Frontal cortex (tissue), 3 donors: ENCODE measurements at regions not wholly inside any gene's neighbourhood (a gene's known extent, or its start where the extent isn't known, plus 50 kb on each side); places are given as distances from the start of the nearest gene placed in this dataset.

Source experiments
- DNase-seq, 2 donors: peaks; one replicate each; pipeline ENCODE4 v3.0.0; 2012; ENCODE audit warnings: low spot score in 2 of 2
- FAIRE-seq: peaks from 2 replicates; lab custom pipeline; 2012; peaks lifted over from hg19 to GRCh38; lab: Jason Lieb, UNC
- donor health status: control.
- donor health status: control.
- donor health status: control.

DNA sequence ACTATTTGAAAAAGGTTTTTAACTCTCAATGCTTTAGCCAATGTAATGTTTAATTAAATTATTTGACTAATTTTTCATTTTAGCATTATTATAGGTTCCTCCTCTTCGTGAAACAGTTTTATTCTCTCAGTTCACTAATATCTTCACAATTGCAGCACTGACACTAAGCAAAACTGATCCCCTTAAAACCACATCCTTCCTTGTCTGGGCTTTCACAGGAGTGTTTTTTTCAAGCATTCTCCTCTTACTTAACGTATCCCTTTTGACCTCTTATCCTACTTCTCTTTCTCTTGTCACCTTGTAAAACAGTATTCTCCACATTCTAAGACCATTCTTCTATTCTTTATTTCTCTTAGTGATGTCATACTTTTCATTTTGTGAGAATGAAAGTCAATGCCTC lies 112.8 kb downstream of the DSC3 start:
- FAIRE-seq (no peak), DNase-seq (no peak)

GRCh38 chr18:30929065-30929464 lies 113.5 kb downstream of the DSC3 start:
- DNase-seq (no peak), FAIRE-seq (no peak)

DNA sequence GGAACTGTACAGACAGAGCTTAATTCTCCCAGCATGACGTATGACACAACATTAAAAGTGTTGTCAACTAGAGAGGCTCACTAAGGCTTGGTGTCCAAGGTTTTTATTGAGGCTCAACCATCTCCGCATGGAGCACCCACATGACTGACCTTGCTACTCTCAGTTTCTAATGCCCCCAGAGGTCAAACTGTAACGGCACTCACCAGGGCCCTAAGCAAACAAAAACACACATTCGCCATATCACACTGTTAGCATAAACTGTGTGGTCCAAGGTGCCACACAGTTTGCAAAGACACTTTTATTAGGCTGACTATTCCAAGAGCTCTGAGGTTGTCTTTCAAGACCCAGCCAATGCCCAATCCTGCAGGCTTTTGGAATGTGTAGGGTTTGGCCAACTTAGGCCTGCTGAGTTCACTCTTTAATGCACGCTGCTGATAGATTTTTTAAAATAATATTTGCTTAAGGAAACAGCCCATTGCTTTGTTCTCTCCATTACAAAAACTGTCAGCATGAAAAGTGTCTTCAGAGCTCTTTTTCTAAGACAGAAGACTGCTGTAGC lies 114.9 kb downstream of the DSC3 start:
- no peak for DNase-seq
- no peak for FAIRE-seq

- DNase-seq: no peak
- FAIRE-seq: no peak
Measured at GRCh38 chr18:30927042-30927441, 115.5 kb downstream of the DSC3 start.

GRCh38 chr18:30925795-30926194 lies 116.7 kb downstream of the DSC3 start:
- FAIRE-seq (no peak), DNase-seq (no peak)

DNA sequence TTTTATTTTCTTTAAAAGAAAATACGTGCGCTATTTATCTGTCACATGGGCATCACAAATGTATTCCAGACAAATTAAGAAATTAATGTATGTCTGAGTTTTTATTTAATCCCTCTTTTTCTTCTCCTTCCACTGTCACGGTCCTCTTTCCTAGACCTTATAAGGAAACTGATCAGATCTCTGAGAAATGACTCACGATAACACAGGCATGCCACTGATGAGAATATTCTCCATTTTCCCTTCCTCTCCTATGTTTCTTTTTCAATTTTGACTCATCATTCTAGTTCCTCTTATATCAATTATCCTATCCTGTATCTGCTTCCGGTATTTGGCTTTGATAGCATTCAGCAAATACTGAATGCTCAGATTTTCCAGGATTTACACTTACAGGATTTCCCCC lies 121.8 kb downstream of the DSC3 start:
- FAIRE-seq (no peak), DNase-seq (no peak)

DNA sequence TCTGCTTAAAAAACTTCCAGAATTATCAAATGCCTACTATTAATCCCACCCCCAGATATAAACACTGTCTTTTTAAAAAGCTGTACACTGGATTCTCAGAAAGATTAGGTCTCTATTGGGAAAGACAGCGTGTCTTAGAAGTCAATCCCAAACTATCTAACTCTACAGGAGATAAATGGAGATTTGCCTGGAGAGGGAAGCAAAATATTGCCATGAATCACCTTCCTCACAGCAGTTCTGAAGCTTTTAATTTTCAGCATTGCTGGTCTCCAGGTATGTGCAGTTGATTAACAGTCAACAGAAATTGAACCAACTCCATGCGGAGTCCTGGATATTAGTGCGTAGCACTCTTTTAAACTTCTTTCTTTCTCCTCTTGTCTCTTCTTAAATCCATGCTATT lies 122.2 kb downstream of the DSC3 start:
- no peak for FAIRE-seq
- DNase-seq: no peak

DNA sequence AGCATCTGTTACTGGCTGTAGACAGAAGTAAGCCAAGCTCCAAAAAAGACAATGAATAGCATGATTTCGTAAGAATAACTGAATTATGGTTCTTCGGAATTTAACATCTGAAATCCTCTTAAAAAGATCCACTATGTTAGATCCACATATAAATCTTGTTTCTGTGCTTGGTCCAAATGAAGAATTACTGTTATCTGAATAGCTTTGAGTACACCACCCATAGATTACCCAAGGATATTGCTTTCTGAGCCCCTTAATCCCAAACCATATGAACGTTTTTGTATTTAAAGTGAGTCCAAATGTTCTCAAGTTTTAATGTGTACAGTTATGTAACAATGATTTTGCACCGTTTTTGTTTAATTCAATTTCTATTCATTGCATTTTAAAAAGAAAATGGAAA lies 124.9 kb downstream of the DSC3 start:
- FAIRE-seq (no peak), DNase-seq (no peak)

DNA sequence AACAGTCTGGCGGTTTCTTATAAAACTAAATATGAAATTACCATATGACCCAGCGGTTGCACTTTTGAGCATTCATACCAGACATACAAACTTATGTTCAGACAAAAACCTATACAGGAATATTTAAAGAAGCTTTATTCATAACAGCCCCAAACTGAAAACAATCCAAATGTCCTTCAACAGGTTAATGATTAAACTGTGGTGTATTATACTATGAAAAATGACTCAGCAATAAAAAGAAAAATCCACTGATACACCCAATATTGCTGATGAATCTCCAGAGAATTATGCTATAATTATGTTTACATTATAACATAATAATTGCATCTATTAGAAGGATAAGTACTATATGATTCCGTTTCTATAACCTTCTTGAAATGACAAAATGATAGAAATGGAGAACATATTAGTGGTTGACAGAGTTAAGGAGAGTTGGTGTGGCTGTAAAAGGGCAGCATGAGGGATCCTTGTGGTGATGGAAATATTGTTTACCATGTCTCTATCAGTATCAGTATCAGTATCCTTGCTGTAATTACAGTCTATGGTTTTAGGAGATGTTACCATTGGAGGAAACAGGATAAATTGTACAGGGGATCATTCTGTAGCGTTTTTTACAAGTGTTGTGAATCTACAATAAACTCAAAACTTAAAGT lies 127.1 kb downstream of the DSC3 start:
- FAIRE-seq: no peak
- no peak for DNase-seq

GRCh38 chr18:30908381-30908780 lies 134.2 kb downstream of the DSC3 start:
- FAIRE-seq (no peak), DNase-seq (no peak)

- FAIRE-seq (no peak), DNase-seq (no peak)
Measured at GRCh38 chr18:30903566-30903965, 139.0 kb downstream of the DSC3 start.

DNA sequence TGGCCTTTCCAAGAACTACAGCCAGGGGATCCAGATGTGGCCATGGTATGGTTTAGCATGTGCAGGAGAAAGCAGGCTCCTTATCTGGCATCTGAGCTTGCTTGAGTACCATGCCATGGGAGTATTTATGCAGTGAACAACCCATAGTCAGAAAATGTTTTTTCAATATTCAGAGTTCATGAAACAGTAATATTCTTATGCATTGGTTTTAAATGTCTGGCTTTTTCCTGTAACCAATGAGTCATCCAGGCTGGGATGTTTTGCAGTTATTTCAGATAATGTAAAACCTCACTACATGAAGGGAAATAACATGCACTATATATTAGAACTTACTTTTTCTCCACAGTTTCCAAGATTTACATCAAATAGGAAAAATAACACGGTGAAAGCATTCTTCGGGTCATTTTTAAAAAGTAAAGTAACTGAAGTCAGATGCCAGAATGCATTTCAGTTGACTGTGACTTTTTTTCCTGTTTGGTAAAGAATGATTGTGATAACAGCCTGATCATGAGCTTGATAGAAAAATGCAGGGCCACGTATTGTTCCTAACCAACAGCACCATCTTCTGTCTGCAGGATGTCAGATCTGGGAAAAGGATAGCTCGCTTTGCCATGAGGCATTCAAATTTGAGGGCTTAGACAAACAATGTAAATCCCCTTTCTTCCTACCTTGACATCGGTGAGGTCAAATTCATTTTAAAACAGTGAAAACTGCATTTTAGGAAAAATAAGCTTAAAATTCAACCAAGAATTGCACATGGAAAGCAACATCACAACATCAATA lies 152.8 kb downstream of the DSC3 start:
- FAIRE-seq: no peak
- peak; percentile 1 to 8 for DNase-seq

DNA sequence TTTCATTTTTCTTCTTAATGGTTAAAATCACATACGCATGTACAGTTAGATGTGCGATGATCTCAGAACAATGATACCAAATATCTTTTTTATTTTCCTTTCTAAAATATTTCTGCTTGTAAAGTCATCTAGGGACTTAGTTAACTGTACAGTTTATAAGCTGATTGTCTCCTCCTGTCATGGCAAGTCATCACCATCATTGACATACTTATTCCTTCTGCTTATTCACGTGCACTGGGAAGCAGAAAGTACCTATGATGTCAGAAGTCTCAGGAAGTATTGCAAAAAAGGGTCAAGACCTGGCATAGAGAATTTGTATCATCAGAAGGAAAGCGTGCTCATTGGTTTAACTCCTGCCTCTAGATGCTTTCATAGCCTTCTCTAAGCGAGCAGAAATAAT lies 154.2 kb downstream of the DSC3 start:
- DNase-seq: no peak

DNA sequence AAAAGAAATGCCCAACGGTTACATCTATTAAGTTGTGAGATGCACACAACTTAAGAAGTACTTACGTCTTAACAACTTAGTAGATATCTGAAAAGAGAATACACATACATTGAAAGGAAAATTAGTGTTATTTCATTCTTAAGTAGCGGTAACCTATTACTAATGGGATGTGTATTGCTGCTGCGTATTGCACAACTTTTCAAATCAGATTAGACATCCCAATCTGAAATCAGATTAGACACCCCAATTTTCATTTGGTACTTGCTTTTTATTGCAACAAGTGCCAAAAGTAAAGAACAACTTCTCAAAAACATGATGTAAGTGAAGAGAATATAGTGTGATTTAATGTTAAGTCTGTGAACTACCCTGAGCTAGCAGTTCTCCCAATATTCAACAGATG lies 155.5 kb downstream of the DSC3 start:
- DNase-seq (no peak), FAIRE-seq (no peak)

More for the DNA sequence above, 154.2 kb downstream of the DSC3 start:
- no peak for FAIRE-seq

DNA sequence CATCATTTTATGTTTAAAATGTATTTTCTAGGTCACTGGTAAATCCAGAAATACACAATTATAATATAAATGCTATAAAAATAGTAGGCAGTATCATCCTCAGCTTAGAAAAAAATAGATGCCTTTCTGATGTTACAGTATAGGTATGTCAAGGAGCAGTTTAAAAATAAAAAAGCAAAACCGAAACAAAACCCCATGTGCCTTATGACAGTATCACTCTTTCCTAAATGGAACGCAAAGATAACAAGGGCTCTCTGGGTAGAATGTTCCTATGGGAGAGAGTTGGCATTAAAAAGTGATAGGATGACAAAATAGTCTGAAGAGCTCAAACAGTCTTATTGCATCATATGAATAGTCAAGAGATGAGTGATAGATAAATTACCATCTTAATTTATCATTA lies 172.1 kb downstream of the DSC3 start:
- DNase-seq (no peak), FAIRE-seq (peak; percentile 53)

- FAIRE-seq (no peak), DNase-seq (peak in 1 of 2 donors; percentile 4)
Measured at GRCh38 chr18:30862900-30863299, 179.6 kb downstream of the DSC3 start.

DNA sequence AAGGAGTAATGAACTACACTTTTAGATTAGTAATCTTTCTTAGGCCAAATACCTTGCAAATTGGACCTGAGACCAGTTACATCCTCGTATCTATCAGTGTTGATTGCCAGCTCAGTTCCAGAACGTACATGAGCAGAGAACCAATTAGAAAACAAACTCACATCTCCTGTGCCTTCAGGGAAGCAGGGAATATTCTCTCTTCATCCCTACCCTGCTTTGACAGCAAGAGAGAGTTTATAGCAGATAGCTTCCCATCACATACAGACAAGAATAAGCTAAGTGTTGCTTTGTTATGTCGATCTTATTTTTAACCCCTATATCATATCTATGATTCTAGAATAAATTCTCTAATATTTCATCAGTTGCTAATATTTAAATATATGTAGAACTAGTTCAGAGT lies 181.8 kb downstream of the DSC3 start:
- no peak for DNase-seq
- FAIRE-seq: no peak

DNA sequence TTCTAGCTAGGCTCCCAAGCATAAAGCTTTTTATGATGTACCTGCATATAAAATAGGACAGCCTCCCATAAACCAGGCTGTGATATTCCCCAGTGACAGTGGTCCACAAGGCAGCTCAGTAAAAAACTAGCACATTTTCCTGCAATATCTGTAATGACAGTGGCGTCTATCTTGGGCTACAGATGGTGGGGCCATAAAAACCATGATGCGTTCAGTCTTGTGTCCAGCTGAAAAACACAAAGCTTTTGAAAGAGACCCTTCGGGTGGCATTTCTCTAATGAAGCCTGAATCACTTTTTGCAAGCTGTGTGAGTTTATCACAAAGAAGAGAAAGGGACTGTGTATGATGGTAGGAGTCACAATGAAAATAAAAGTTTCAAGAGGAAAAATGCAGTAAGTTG lies 183.5 kb downstream of the DSC3 start:
- FAIRE-seq: no peak

DNA sequence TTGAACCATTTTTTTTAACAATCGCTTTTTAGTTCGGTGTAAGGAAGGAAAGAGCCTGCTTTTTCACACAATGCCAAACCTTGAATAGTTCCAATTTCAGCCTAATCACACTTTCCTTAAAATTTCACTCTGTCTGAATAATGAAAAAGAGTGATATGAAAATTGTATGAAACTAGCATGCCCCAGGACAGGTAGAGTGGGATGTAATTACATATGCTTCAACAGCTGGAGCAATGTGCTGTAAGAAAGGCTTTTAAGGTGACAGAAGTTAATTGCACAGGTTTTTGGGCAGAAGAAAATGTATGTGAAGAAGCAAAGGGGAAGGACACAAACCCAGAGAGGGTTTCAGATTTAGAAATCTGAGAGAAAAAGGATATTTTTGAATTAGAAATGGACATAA lies 184.0 kb downstream of the DSC3 start:
- FAIRE-seq: no peak
- DNase-seq: no peak

More for the DNA sequence above, 183.5 kb downstream of the DSC3 start:
- DNase-seq: no peak

DNA sequence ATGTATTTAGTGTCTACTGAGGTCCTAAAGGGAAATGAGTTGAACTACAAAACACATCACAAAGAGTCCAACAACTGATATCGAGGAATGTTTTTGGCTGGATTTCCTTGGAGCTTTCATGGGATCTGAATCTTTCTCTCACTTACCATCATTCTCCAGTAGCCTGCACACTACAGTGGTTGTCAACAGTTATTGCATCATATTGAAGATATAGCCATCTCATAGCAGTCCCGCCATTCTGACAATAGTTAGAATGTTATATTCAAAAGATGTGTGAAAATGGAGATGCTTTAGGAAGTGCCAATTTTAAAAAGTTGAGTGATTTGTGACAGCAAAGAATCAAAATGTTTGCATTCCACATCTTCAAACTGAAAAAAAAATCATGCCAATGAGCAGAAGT lies 186.8 kb downstream of the DSC3 start:
- no peak for DNase-seq
- no peak for FAIRE-seq

- DNase-seq (no peak), FAIRE-seq (no peak)
Measured at GRCh38 chr18:30852980-30853379, 189.6 kb downstream of the DSC3 start.
